Testis (tissue), 2 donors: ENCODE measurements at regions not wholly inside any gene's neighbourhood (a gene's known extent, or its start where the extent isn't known, plus 50 kb on each side); places are given as distances from the start of the nearest gene placed in this dataset.

Experiments
- POLR2A ChIP-seq: fragments of 450-650 bp; IDR thresholded peaks from one replicate; pipeline ENCODE4 v1.6.1; 2017; ENCODE audit warnings: antibody characterized with exemption, mild to moderate bottlenecking, moderate library complexity
- TF ChIP-seq, protein P1 (sequence below), 3 experiments: fragments of 450-650 bp in 2 of 3; fragments of 200-600 bp in 1 of 3; sonication (generic) in 1 of 3; IDR thresholded peaks; one replicate each; pipeline ENCODE4 v1.5.1; 2016 to 2019; ENCODE audit warnings: antibody characterized with exemption in 3 of 3, mild to moderate bottlenecking in 2 of 3, moderate library complexity in 1 of 3

DNA sequence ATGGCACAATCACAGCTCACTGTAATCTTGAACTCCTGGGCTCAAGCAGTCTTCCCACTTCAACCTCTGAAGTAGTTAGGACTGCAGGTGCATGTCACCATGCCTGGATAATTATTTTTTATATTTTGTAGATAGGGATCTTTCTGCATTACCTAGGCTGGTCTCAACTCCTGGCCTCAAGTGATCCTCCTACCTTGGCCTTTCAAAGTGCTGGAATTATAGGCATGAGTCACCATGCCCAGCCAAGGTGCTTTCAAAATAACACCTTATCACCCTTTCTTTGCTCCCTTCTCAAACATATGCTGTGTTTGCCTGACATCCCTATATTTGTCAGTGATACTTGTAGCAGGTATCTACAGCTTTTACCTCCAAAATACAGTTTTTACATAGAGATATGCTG, 242.0 kb upstream of the ARRDC4 start:
- TF ChIP-seq, protein P1, sequence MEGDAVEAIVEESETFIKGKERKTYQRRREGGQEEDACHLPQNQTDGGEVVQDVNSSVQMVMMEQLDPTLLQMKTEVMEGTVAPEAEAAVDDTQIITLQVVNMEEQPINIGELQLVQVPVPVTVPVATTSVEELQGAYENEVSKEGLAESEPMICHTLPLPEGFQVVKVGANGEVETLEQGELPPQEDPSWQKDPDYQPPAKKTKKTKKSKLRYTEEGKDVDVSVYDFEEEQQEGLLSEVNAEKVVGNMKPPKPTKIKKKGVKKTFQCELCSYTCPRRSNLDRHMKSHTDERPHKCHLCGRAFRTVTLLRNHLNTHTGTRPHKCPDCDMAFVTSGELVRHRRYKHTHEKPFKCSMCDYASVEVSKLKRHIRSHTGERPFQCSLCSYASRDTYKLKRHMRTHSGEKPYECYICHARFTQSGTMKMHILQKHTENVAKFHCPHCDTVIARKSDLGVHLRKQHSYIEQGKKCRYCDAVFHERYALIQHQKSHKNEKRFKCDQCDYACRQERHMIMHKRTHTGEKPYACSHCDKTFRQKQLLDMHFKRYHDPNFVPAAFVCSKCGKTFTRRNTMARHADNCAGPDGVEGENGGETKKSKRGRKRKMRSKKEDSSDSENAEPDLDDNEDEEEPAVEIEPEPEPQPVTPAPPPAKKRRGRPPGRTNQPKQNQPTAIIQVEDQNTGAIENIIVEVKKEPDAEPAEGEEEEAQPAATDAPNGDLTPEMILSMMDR (IDR thresholded peaks at IDR 0.05): no peak
- no peak for TF ChIP-seq POLR2A
